IMR-90 (cell line): ENCODE measurements at regions not wholly inside any gene's neighbourhood (a gene's known extent, or its start where the extent isn't known, plus 50 kb on each side); places are given as distances from the start of the nearest gene placed in this dataset.

Experiments used
- ATAC-seq: fragments of 200-7000 bp; cut with Tn5 transposase; 2 replicates; pipeline ENCODE4 v1.9.1; 2020; ENCODE audit warnings: low read depth, mild to moderate bottlenecking, moderate library complexity
- BruUV-seq: library from RNA; stranded (reverse); fragments of 400-500 nt; replicated peaks from 2 replicates; lab custom pipeline; 2021; lab: Mats Ljungman, UMichigan
- CTCF ChIA-PET: fragments of 300-600 bp; formaldehyde crosslinking; extraction: SDS; loops from one replicate; lab custom pipeline; 2021; ENCODE audit warnings: antibody characterized with exemption; lab: Yijun Ruan, JAX
- POLR2A ChIA-PET: fragments of 300-600 bp; sonication (Branson Sonifier 250); formaldehyde crosslinking; loops from one replicate; lab custom pipeline; 2022; ENCODE audit warnings: antibody characterized with exemption; ENCODE audit not compliant: unreplicated experiment; lab: Charles Lee
- DNase-seq: peaks from one replicate; pipeline ENCODE4 v3.0.0; 2013
- H2AFZ ChIP-seq: replicated peaks from 2 replicates; pipeline ENCODE3; 2013; ENCODE audit warnings: low read length, mild to moderate bottlenecking; ENCODE audit not compliant: poor library complexity
- H2AK5ac ChIP-seq: 2 replicates; pipeline ENCODE4 v1.6.1; 2013; ENCODE audit warnings: low read depth, low read length, inconsistent platforms
- H2AK9ac ChIP-seq: replicated peaks from 2 replicates; pipeline ENCODE3; 2013; ENCODE audit warnings: mild to moderate bottlenecking, low read depth, low read length, moderate library complexity; ENCODE audit not compliant: poor library complexity
- H2BK120ac ChIP-seq: 2 replicates; pipeline ENCODE4 v1.6.1; 2013; ENCODE audit warnings: low read depth, low read length, inconsistent platforms
- H2BK15ac ChIP-seq: 3 replicates; pipeline ENCODE4 v1.6.1; 2013; ENCODE audit warnings: low read depth, low read length, inconsistent platforms
- H2BK20ac ChIP-seq: 2 replicates; pipeline ENCODE4 v1.6.1; 2013; ENCODE audit warnings: low read depth, mild to moderate bottlenecking, inconsistent platforms, low read length, moderate library complexity
- H2BK5ac ChIP-seq: 2 replicates; pipeline ENCODE4 v1.6.1; 2013; ENCODE audit warnings: mild to moderate bottlenecking, low read depth, low read length, inconsistent platforms; ENCODE audit not compliant: poor library complexity, severe bottlenecking
- H3K14ac ChIP-seq: replicated peaks from 2 replicates; pipeline ENCODE4 v1.6.1; 2013; ENCODE audit warnings: low read depth, low read length, inconsistent platforms
- H3K18ac ChIP-seq: 2 replicates; pipeline ENCODE4 v1.6.1; 2013; ENCODE audit warnings: low read depth, low read length, control low read depth
- H3K23ac ChIP-seq: 2 replicates; pipeline ENCODE4 v1.6.1; 2013; ENCODE audit warnings: low read depth, low read length, inconsistent platforms
- H3K27ac ChIP-seq: 2 replicates; pipeline ENCODE4 v1.5.1; 2013; ENCODE audit warnings: mild to moderate bottlenecking, control low read depth, low read length; ENCODE audit not compliant: insufficient read depth
- H3K27me3 ChIP-seq: 2 replicates; pipeline ENCODE4 v1.6.1; 2013; ENCODE audit warnings: low read length; ENCODE audit not compliant: control insufficient read depth, insufficient read depth
- H3K36me3 ChIP-seq: 2 replicates; pipeline ENCODE4 v1.6.1; 2013; ENCODE audit warnings: low read length, mixed read lengths; ENCODE audit not compliant: control insufficient read depth, insufficient read depth
- H3K4ac ChIP-seq: 2 replicates; pipeline ENCODE4 v1.6.1; 2013; ENCODE audit warnings: low read depth, low read length, inconsistent platforms
- H3K4me1 ChIP-seq: 2 replicates; pipeline ENCODE4 v1.6.1; 2013; ENCODE audit warnings: low read length, mixed read lengths; ENCODE audit not compliant: control insufficient read depth, insufficient read depth
- H3K4me2 ChIP-seq: 2 replicates; pipeline ENCODE4 v1.6.1; 2013; ENCODE audit warnings: low read depth, mild to moderate bottlenecking, control low read depth, low read length, moderate library complexity
- H3K4me3 ChIP-seq: 2 replicates; pipeline ENCODE4 v1.5.1; 2013; ENCODE audit warnings: low read depth, mild to moderate bottlenecking, control low read depth, low read length, moderate library complexity; ENCODE audit not compliant: insufficient read depth
- H3K56ac ChIP-seq: 2 replicates; pipeline ENCODE4 v1.6.1; 2013; ENCODE audit warnings: low read length, inconsistent platforms; ENCODE audit not compliant: insufficient read depth; ENCODE audit errors: extremely low read depth
- H3K79me1 ChIP-seq, 2 experiments: 2 replicates each; pipeline ENCODE4 v1.6.1; 2013; ENCODE audit warnings: low read length in 2 of 2, inconsistent platforms in 1 of 2, low read depth in 1 of 2
- H3K9ac ChIP-seq: 2 replicates; pipeline ENCODE4 v1.6.1; 2013; ENCODE audit warnings: low read depth, low read length, control low read depth
- H3K9me1 ChIP-seq: 2 replicates; pipeline ENCODE4 v1.6.1; 2013; ENCODE audit warnings: low read length, inconsistent platforms; ENCODE audit not compliant: insufficient read depth
- H3K9me3 ChIP-seq: 2 replicates; pipeline ENCODE4 v1.6.1; 2013; ENCODE audit warnings: low read length; ENCODE audit not compliant: control insufficient read depth, insufficient read depth
- H4K20me1 ChIP-seq: 2 replicates; pipeline ENCODE4 v1.6.1; 2013; ENCODE audit warnings: low read length, inconsistent platforms; ENCODE audit not compliant: insufficient read depth
- H4K5ac ChIP-seq: 2 replicates; pipeline ENCODE4 v1.6.1; 2013; ENCODE audit warnings: mild to moderate bottlenecking, low read depth, low read length, control low read depth
- H4K8ac ChIP-seq, 2 experiments: 2 replicates each; pipeline ENCODE4 v1.6.1; 2013; ENCODE audit warnings: low read depth in 2 of 2, low read length in 2 of 2, control low read depth in 1 of 2, inconsistent platforms in 1 of 2
- H4K91ac ChIP-seq: 2 replicates; pipeline ENCODE4 v1.6.1; 2013; ENCODE audit warnings: low read depth, low read length, inconsistent platforms; ENCODE audit not compliant: insufficient read depth
- BHLHE40 ChIP-seq: fragments of 150-350 bp; IDR thresholded peaks from 2 replicates; pipeline ENCODE4 v1.6.1; 2016; ENCODE audit warnings: mild to moderate bottlenecking, low read depth, low read length
- CEBPB ChIP-seq: IDR thresholded peaks from 2 replicates; pipeline ENCODE4 v1.6.1; 2012; ENCODE audit warnings: low read depth, low read length, improper control_type of control experiment
- CTCF ChIP-seq: conservative IDR thresholded peaks from 2 replicates; pipeline ENCODE4 v1.5.1; 2012; ENCODE audit warnings: mild to moderate bottlenecking, low read depth, low read length, improper control_type of control experiment
- FOS ChIP-seq: fragments of 150-350 bp; IDR thresholded peaks from 2 replicates; pipeline ENCODE4 v1.6.1; 2016; ENCODE audit warnings: low read depth, low read length
- MAFK ChIP-seq: IDR thresholded peaks from 2 replicates; pipeline ENCODE4 v1.6.1; 2012; ENCODE audit warnings: low read depth, low read length, improper control_type of control experiment
- MXI1 ChIP-seq: IDR thresholded peaks from 2 replicates; pipeline ENCODE4 v1.6.1; 2012; ENCODE audit warnings: low read depth, mild to moderate bottlenecking, low read length, moderate library complexity, borderline replicate concordance
- NFE2L2 ChIP-seq: fragments of 150-350 bp; IDR thresholded peaks from 2 replicates; pipeline ENCODE4 v1.6.1; 2016; ENCODE audit warnings: low read depth, mild to moderate bottlenecking, low read length
- RCOR1 ChIP-seq: IDR thresholded peaks from 2 replicates; pipeline ENCODE4 v1.6.1; 2012; ENCODE audit warnings: mild to moderate bottlenecking, low read length, improper control_type of control experiment; ENCODE audit not compliant: insufficient replicate concordance
- RFX5 ChIP-seq: IDR thresholded peaks from 2 replicates; pipeline ENCODE4 v1.8.0; 2012; ENCODE audit warnings: low read depth, mild to moderate bottlenecking, low read length, moderate library complexity
- WGBS, 2 experiments: methylation state at CpG; one replicate each; pipeline versions ENCODE4 v1.1.5 to v1.1.7; 2013; ENCODE audit warnings: missing lambda C conversion rate in 2 of 2; ENCODE audit not compliant: insufficient read length in 1 of 2; ENCODE audit errors: extremely low coverage in 2 of 2; 5-methylcytosine and 5-hydroxymethylcytosine counted together
- dilution Hi-C: fragments of 300-500 bp; cut with HindIII; formaldehyde crosslinking; loops from one replicate; pipeline ENCODE4 v1.14.3; 2018; ENCODE audit warnings: low sequenced_read_pairs; ENCODE audit not compliant: unreplicated experiment
- in situ Hi-C: fragments of 300-500 bp; cut with MboI; formaldehyde crosslinking; loops from 3 replicates; pipeline ENCODE4 v1.14.3; 2019; ENCODE audit warnings: low sequenced_read_pairs, inconsistent platforms, mixed read lengths
- intact Hi-C: fragments of 100-400 bp; cut with micrococcal nuclease; formaldehyde crosslinking; loops from 2 replicates; pipeline ENCODE4 v1.10.0; 2022

- no peak overlapping the region for H2AK5ac ChIP-seq
- peaks cover 8% of the 10 kb centered on the region; the same call in 1 of the 2 replicates for H3K27me3 ChIP-seq
- H4K20me1 ChIP-seq = no peaks in the 10 kb centered on the region
- no peak overlapping the region for H2BK15ac ChIP-seq
- no peaks in the 10 kb centered on the region for H3K4me1 ChIP-seq
- H2BK20ac ChIP-seq = no peak overlapping the region
- no peak overlapping the region for H3K14ac ChIP-seq
- no peak overlapping the region for H2AFZ ChIP-seq
- H3K23ac ChIP-seq = no peak overlapping the region
- DNase-seq (no peak), ATAC-seq (no peak)
- H3K4ac ChIP-seq = no peak overlapping the region
- no peak overlapping the region for H4K91ac ChIP-seq
- intact Hi-C loops (no loop called here), dilution Hi-C loops (no loop called here), in situ Hi-C loops (no loop called here)
- no peak overlapping the region for H3K56ac ChIP-seq
- no peaks in the 10 kb centered on the region for H3K79me1 ChIP-seq
- CTCF ChIA-PET = no interaction called here
- H2AK9ac ChIP-seq = no peak overlapping the region
- H2BK120ac ChIP-seq = no peak overlapping the region
- TF ChIP-seq MXI1 = no peak
- no peak for TF ChIP-seq CEBPB
- TF ChIP-seq FOS = no peak
- no peak for TF ChIP-seq RCOR1
- TF ChIP-seq BHLHE40 = no peak
- no peak for TF ChIP-seq NFE2L2
- TF ChIP-seq RFX5 = no peak
- TF ChIP-seq MAFK = no peak
- TF ChIP-seq CTCF = no peak
- no peaks in the 10 kb centered on the region for H3K9me3 ChIP-seq
- no peak overlapping the region for H3K18ac ChIP-seq
- no peak overlapping the region for H3K4me3 ChIP-seq
- H3K36me3 ChIP-seq = no peaks in the 10 kb centered on the region
- no peak overlapping the region for H3K27ac ChIP-seq
- POLR2A ChIA-PET = no interaction called here
- no peak overlapping the region for H2BK5ac ChIP-seq
- no TSS peak for BruUV-seq
- H4K5ac ChIP-seq = no peak overlapping the region
- no peaks in the 10 kb centered on the region for H3K9me1 ChIP-seq
- no peak overlapping the region for H3K9ac ChIP-seq
- no peak overlapping the region for H4K8ac ChIP-seq
- WGBS, 2 experiments = 61% methylated on average over 2 of the region's 7 CpGs; no CpG with 5 or more reads in 1 of the 2 experiments
- no peak overlapping the region for H3K4me2 ChIP-seq
These were observed 363.6 kb upstream of the HS6ST1 start for GRCh38 chr2:128682266-128682665.
